Panc1 (cell line): ENCODE measurements at regions not wholly inside any gene's neighbourhood (a gene's known extent, or its start where the extent isn't known, plus 50 kb on each side); places are given as distances from the start of the nearest gene placed in this dataset.

Experiments
- ATAC-seq: fragments of 200-7000 bp; cut with Tn5 transposase; 2 replicates; pipeline ENCODE4 v1.9.1; 2020; ENCODE audit warnings: mild to moderate bottlenecking, moderate library complexity
- BruUV-seq: library from RNA; stranded (reverse); fragments of 400-500 nt; replicated peaks from 2 replicates; lab custom pipeline; 2021; lab: Mats Ljungman, UMichigan
- CTCF ChIA-PET: fragments of 300-600 bp; sonication (Branson Sonifier 250); formaldehyde crosslinking; loops from one replicate; lab custom pipeline; 2022; ENCODE audit warnings: antibody characterized with exemption; lab: Charles Lee
- POLR2A ChIA-PET: fragments of 300-600 bp; sonication (Branson Sonifier 250); formaldehyde crosslinking; loops from one replicate; lab custom pipeline; 2022; ENCODE audit warnings: antibody characterized with exemption; lab: Charles Lee
- DNase-seq: peaks from one replicate; pipeline ENCODE4 v3.0.0-alpha.2; 2010; ENCODE audit warnings: low read depth, low spot score
- H3K27ac ChIP-seq: 2 replicates; pipeline ENCODE4 v1.5.1; 2011; ENCODE audit warnings: mild to moderate bottlenecking, low read length, inconsistent platforms
- H3K27me3 ChIP-seq: fragments of 200-500 bp; sonication (Bioruptor generic); 2 replicates; pipeline ENCODE4 v1.6.0; 2014; ENCODE audit warnings: low read length, inconsistent platforms; ENCODE audit not compliant: control insufficient read depth, insufficient read depth
- H3K36me3 ChIP-seq: fragments of 200-500 bp; sonication (Bioruptor generic); 2 replicates; pipeline ENCODE4 v1.5.1; 2014; ENCODE audit warnings: inconsistent platforms, mild to moderate bottlenecking, low read length, moderate library complexity; ENCODE audit not compliant: control insufficient read depth, insufficient read depth
- H3K4me1 ChIP-seq: 2 replicates; pipeline ENCODE4 v1.5.1; 2011; ENCODE audit warnings: inconsistent platforms, mild to moderate bottlenecking, low read length, moderate library complexity; ENCODE audit not compliant: control insufficient read depth, insufficient read depth
- H3K4me3 ChIP-seq, 2 experiments: 2 replicates each; pipeline ENCODE4 v1.5.1; 2011 to 2012; ENCODE audit warnings: low read depth in 2 of 2, low read length in 2 of 2, mild to moderate bottlenecking in 2 of 2, inconsistent platforms in 1 of 2, moderate library complexity in 1 of 2
- H3K9me3 ChIP-seq: fragments of 200-500 bp; sonication (Bioruptor generic); 2 replicates; pipeline ENCODE4 v1.5.1; 2014; ENCODE audit warnings: low read depth, mild to moderate bottlenecking, inconsistent platforms, low read length, moderate library complexity; ENCODE audit not compliant: control insufficient read depth, insufficient read depth
- CTCF ChIP-seq: fragments of 450-650 bp; IDR thresholded peaks from 2 replicates; pipeline ENCODE4 v1.5.1; 2017; ENCODE audit warnings: mild to moderate bottlenecking
- POLR2AphosphoS5 ChIP-seq: IDR thresholded peaks from 2 replicates; pipeline ENCODE4 v1.6.1; 2012; ENCODE audit warnings: mild to moderate bottlenecking, low read depth, low read length, moderate library complexity
- REST ChIP-seq, 2 experiments: IDR thresholded peaks; 2 replicates each; pipeline ENCODE4 v1.6.1; 2011 to 2012; ENCODE audit warnings: low read depth in 2 of 2, control low read depth in 1 of 2, low read length in 1 of 2, mild to moderate bottlenecking in 1 of 2, moderate library complexity in 1 of 2; ENCODE audit not compliant: insufficient read depth in 1 of 2
- SIN3A ChIP-seq: IDR thresholded peaks from 2 replicates; pipeline ENCODE4 v1.6.1; 2012; ENCODE audit warnings: low read depth, mild to moderate bottlenecking, low read length, moderate library complexity, borderline replicate concordance; ENCODE audit not compliant: insufficient read depth
- TCF7L2 ChIP-seq: IDR thresholded peaks from 2 replicates; pipeline ENCODE4 v1.6.1; 2011; ENCODE audit warnings: mild to moderate bottlenecking, low read depth, low read length, inconsistent platforms
- in situ Hi-C: cut with HindIII; loops from 2 replicates; pipeline ENCODE4 v1.10.0; 2016; ENCODE audit warnings: low sequenced_read_pairs, low pct_unique_long_range_greater_than_20kb
- intact Hi-C: fragments of 100-400 bp; cut with micrococcal nuclease; formaldehyde crosslinking; loops from one replicate; pipeline ENCODE4 v1.10.0; 2022; ENCODE audit not compliant: unreplicated experiment

DNA sequence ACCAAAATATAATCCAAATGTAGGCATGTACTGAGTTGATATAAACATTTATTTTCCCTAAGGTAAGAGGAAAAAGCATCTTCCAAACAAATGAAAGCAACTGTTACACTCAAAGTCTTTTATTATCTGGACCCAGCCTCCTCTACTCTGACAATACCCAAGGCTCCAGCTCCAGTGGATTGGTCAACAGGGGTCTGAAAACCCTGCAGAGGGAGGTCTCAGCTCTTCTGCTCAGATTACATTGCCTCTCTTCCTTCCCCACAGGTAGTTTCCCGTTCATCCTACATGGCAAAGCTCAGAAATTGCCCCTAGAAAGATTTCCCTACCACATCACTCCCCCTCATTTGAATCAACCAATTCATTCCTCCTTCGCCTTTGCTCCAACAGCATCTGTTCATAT, 457.0 kb downstream of the METTL4 start:
- Histone ChIP-seq H3K27me3 (no peaks in the 10 kb centered on the region), H3K9me3 (no peaks in the 10 kb centered on the region), H3K4me3 (no peak overlapping the region), H3K4me1 (no peaks in the 10 kb centered on the region), H3K36me3 (no peaks in the 10 kb centered on the region), H3K27ac (no peak overlapping the region)
- BruUV-seq = no TSS peak
- POLR2A ChIA-PET = no interaction called here
- no peak for TF ChIP-seq CTCF
- TF ChIP-seq POLR2AphosphoS5 = no peak
- no peak for TF ChIP-seq REST (IDR thresholded peaks at IDR 0.05; ENCODE audit: insufficient read depth in 1 of 2, low read depth in 2 of 2, low read length in 1 of 2)
- TF ChIP-seq SIN3A = no peak
- no peak for TF ChIP-seq TCF7L2
- DNase-seq (no peak), ATAC-seq (no peak)
- CTCF ChIA-PET = no interaction called here
- intact Hi-C loops (loop anchor here (10.0 kb wide), 1 partner anchor 431 kb away; no protein-coding TSS in a partner anchor), in situ Hi-C loops (no loop called here)

DNA sequence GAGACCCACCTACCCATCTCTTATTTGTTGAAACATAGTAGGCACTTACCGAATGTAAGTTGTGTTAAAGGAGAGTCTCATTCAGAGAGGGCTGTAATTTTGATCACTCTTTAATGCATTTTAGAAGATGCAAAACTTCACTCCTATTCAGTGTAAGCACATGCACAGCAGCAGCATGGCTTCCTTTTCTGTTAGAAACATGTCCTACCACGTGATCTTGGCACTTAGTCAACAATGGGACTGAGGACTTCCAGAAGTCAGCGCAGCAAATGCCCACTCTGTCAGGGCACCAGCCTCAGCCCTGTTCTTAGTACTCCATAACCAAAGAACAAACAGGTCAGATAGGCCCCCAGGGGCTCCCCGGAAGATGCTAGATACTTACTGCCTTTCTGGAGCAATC, 456.5 kb downstream of the METTL4 start:
- in situ Hi-C loops = no loop called here
- intact Hi-C loops = loop anchor here (10.0 kb wide), 1 partner anchor 430 kb away; no protein-coding TSS in a partner anchor
- Histone ChIP-seq H3K9me3 (no peaks in the 10 kb centered on the region), H3K27me3 (no peaks in the 10 kb centered on the region), H3K27ac (no peak overlapping the region), H3K36me3 (no peaks in the 10 kb centered on the region), H3K4me1 (no peaks in the 10 kb centered on the region), H3K4me3 (no peak overlapping the region)
- DNase-seq (no peak), ATAC-seq (no peak)
- BruUV-seq = no TSS peak
- TF ChIP-seq TCF7L2 (no peak), REST (IDR thresholded peaks at IDR 0.05; ENCODE audit: insufficient read depth in 1 of 2, low read depth in 2 of 2, low read length in 1 of 2) (no peak), POLR2AphosphoS5 (no peak), SIN3A (no peak)
- CTCF ChIA-PET = no interaction called here
- POLR2A ChIA-PET = no interaction called here
